Uterus (tissue), 2 donors: ENCODE measurements at regions not wholly inside any gene's neighbourhood (a gene's known extent, or its start where the extent isn't known, plus 50 kb on each side); places are given as distances from the start of the nearest gene placed in this dataset.

Experiments used
- POLR2A ChIP-seq, 2 donors: fragments of 450-650 bp; IDR thresholded peaks; one replicate each; pipeline ENCODE4 v1.6.1; 2016; ENCODE audit warnings: antibody characterized with exemption in 2 of 2, mild to moderate bottlenecking in 1 of 2, moderate library complexity in 1 of 2
- TF ChIP-seq, protein P1 (sequence below), 4 experiments: fragments of 200-600 bp in 2 of 4; fragments of 450-650 bp in 2 of 4; sonication (generic) in 2 of 4; IDR thresholded peaks; one replicate each; pipeline ENCODE4 v1.5.1; 2016 to 2019; ENCODE audit warnings: antibody characterized with exemption in 4 of 4, mild to moderate bottlenecking in 2 of 4, moderate library complexity in 1 of 4

DNA sequence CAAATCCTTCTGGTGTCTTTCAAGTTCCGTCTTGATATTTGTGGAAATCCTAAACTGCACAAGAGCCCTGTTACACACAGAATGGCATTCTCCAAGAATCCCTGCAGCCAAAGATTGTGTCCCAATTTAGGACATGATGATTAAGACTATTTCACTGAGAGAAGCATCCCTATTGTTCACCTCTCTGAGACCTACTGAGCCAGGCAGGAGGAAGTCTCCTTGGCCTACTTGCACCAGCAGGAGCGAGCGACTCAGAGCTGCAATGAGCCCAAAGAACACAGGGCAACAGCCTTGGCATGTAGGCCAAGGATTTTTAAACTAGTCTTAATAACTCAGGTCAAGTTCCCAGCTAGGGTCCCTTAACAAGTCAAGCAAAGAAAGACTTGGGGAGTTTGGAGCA lies 79.4 kb upstream of the RUNX1 start:
- TF ChIP-seq, protein P1, sequence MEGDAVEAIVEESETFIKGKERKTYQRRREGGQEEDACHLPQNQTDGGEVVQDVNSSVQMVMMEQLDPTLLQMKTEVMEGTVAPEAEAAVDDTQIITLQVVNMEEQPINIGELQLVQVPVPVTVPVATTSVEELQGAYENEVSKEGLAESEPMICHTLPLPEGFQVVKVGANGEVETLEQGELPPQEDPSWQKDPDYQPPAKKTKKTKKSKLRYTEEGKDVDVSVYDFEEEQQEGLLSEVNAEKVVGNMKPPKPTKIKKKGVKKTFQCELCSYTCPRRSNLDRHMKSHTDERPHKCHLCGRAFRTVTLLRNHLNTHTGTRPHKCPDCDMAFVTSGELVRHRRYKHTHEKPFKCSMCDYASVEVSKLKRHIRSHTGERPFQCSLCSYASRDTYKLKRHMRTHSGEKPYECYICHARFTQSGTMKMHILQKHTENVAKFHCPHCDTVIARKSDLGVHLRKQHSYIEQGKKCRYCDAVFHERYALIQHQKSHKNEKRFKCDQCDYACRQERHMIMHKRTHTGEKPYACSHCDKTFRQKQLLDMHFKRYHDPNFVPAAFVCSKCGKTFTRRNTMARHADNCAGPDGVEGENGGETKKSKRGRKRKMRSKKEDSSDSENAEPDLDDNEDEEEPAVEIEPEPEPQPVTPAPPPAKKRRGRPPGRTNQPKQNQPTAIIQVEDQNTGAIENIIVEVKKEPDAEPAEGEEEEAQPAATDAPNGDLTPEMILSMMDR (IDR thresholded peaks at IDR 0.05) = no peak
- no peak for TF ChIP-seq POLR2A (IDR thresholded peaks at IDR 0.05)
